GM21528 (cell line): ENCODE measurements at regions not wholly inside any gene's neighbourhood (a gene's known extent, or its start where the extent isn't known, plus 50 kb on each side); places are given as distances from the start of the nearest gene placed in this dataset.

Experiments
- ATAC-seq: cut with Tn5 transposase; IDR thresholded peaks from one replicate; pipeline ENCODE4 v1.9.1; 2021; ENCODE audit warnings: mild to moderate bottlenecking, moderate library complexity; ENCODE audit not compliant: unreplicated experiment, low FRiP score

DNA sequence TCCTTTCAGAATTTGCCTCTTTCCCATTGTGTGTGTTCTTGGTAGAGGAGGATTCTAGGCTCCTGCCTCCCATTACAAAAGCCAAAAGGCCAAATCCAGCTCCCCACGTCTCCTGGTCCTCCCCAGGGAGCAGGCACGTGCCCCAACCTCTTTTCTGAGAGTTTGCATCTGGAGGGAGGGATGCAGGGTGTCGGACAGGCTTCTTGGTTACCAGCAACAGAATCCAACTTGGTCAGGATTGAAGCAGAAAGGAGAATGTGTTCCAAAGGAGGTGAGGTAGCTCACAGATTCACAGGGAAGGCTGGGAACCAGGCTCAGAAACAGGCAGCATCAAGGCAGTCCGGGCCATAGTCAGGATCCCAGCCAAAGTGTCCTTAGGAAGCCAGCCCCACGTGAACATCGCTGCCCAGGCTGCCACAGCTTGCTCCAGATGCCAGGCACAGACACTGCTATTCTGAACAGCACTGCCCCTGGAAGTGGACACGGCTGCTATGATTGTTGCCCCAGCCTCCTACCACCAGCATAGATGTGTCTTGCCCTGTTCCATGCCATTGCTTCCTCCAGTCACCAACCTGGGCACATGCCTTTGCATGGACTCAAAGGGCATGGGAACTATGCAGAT lies 264.2 kb upstream of the ZMIZ1 start:
- ATAC-seq, result no peak

DNA sequence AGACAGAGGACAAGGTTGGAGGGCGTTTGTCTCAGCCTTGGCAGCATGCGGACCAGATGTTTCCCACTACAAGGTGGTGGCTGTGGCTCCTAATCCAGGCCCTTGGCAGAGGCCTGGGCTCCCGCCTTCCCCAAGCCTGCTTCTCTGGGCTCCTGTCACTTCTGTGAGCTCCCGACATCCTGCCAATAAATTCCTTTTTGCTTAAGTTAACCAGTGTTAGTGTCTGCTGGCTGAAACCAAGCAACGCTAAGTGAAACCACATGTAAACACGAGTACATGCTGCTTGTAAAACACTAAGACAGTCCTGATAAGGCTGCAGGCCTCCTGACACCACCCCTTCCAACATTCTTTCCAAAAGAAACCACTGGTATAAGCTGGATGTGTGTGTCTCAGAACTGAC lies 263.6 kb upstream of the ZMIZ1 start:
- no peak for ATAC-seq

DNA sequence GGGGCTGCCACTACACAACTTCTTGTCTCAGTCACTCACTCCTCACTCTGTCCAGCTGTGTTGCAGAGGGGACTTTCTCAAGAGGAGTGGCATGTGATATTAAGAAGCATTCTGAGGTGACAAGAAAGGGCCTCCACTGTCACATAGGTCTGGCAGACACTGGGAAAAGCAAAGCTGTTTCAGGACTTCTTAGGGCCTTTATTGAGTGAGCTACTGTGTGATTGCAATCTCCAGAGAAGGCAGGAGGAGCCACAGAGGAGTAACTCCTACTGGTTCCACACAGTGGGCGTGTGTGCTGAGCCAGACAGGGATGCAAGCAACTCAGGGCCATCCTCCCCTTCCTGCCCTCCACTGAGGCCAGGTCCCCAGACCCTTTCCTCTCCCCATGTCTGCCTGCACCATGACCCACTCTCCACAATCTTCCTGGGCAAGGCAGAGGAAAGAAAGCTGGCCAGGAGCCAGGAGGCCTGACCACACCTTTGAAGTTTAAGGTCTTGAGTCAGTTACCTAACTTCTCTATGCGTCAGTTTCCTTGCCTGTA lies 262.0 kb upstream of the ZMIZ1 start:
- no peak for ATAC-seq

DNA sequence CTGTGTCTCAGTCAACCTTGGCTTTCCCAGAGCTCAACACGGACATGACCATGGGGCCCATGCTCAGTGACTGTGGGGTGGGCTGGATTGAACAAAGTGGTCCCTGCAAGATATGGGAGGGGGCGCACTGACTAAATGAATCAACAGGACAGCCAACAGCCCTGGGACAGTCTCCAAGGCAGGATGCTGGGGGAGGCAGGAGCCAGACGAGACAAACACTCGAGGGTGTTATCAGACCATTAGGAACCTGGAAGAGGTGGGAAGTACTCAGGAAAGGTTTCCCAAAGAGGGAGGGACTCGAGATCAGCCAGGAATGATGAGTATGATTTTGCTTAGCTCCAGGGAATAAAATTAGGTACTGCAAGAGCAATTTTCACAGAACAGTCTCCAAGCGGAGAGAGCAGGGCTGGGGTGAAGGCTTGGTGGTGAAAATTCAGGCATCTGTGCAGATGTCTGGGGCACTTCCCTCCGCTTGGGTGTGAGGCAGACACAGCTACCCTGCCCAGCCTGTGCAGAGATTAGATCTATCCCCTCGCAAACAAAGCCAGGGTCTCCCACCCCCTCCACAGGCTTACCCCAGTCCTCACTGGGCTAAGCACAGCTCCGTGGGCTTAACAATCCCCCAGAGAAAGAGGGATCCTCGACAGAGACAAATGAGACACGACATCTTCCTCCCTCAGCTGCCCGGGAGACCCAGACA lies 261.1 kb upstream of the ZMIZ1 start:
- ATAC-seq, result no peak

DNA sequence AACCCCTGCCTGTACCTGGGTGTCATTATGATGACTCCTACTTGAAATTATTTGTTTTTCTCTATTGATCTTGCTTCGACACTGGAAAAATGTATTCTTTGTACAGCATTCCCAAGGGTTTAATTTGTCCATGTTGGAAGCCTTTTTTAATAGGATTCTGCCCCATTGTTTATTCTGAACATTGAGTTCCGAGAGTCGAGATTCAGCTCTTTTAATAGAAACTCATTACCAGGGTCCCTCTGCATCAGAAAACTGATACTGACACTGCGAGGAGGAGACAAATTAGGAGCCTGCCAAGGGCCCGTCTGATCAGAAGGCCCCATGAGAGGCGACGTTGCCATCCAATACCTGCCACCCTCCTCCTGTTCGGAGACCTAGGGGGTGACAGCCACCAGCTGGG lies 260.5 kb upstream of the ZMIZ1 start:
- no peak for ATAC-seq

DNA sequence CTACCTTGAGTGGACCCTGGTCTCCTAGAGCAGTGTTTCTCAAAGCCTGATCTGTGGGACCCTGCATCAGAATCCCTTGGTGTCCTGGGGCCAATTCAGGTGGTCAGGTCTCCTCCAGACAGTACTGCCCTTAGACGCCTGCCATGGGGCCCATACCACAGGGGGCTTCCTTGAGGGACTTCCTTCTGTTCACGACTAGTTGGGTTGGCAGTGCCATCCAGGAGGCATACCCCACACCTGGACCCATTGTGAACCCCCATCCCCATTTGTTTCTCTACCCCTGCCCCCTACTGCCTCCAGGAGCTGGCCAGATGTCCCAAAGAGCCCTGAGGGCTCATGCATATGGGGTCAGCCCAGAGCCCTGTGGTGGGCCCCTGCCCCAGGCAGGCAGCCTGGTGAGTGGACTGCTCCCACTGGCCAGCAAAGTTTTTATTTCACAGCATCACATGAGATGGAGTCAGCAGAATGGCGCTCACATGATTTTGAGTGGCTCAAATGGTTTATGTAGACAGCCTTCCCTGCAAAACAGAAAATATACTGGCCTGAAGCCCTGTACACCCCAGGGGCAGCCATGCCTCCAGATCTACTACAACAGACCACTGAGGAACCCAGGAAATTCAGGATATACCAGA lies 259.9 kb upstream of the ZMIZ1 start:
- ATAC-seq, result no peak

DNA sequence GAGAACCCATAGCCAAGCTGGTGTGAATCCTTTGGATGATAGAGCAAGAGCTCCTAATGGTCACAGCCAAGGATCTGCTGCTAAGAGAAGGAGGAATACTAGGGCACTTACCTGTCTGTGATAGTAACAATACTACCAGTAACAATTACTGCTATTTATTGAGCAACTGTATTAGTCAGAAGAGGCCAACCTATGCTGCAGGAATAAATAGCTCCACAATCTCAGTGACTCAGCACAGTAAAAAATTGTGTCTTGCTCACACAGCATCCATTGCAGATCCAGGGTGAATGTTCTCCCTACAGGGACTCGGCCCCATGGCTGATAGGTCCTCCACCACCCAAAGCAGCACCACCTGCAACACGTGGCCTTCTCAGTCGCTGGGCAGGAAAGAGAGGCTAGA lies 257.6 kb upstream of the ZMIZ1 start:
- no peak for ATAC-seq

DNA sequence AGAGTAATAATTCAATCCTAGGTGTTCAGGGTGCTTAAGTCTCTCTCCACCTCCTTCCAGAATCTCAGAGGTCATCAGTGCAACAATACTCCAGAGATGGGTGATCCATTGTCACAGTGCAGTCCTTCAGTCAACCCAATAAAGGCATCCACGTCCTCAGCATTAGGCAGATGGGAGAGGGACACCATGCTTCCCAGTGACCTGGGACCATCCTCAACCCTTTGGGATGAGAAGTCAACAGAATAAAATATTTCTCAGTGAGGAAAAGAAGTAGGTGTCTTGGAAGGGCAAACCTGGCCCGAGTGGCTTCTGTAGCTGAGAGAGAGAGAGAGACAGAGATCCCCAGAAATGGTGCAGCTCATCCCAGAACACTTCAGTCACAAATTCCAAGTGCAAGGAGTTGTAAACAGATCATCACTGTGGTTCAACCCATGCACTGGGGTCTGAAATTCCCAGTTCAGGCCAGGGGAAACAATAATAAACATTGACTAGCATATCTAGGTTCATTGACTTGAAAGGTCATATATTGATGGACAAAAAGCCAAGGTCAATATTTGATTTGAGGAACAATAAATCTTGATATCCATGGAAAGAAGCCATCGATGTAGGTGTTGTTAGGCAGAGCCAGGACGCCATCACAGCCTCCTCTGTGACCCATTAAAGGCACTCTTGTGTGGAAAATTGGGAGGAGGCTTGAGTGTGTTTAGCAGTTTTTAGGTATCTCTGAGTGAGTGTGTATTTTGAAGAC lies 256.0 kb upstream of the ZMIZ1 start:
- no peak for ATAC-seq

DNA sequence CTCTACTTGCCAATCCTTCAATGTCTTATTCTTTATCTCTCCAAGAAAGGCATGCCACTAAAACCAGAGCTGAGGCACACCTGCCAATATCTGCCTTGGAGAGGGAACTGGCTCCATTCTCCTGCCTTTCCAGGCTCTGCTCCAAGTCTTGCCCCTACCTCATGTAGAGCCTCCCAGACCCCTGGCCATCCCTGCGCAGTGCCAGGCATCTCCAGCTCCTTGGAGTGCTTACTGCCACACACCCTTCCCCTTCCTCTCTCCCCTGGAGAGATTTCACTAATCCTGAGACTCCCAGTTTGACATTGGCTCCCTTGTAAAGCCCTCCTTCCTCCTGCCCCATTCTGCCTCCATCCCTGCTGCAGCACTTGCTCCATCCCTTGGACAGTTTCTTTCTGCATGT lies 255.2 kb upstream of the ZMIZ1 start:
- no peak for ATAC-seq

DNA sequence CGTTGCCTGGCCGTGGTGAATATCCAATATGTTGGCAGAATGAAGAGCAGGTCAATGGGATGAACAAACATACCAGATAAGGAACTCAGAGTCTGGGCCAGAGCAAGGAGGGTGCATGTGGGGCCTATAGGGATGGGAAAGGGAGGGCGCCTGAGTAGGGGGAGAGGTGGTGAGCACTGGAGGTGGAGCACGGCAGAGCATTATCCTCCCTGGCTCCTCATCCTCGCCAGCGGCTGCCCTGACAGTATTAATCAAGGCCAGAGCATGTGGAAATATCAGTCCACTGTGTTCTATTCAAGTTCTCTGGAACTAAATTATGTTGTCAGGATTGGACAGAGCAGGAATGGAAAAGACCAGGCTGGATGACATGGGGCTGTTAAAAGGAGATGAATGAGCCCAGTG lies 254.8 kb upstream of the ZMIZ1 start:
- ATAC-seq, result no peak

DNA sequence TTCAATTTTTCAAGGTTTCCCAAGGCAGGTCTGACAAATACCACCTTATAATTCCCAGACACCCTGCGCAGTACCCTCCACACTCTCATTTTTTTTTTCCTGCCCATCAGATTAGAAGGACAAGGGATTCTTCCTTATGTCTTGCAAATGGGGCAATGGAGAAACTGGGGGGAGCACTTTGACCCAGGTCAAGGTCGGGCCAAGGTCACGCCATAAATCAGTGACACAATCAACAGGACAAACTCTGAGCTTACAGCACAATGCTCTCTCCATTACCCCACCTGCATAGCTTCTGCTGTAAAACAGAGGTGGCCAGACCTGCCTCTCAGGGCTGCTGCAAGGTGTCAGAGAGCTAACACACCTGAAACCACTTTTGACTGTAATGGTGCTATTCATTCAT lies 254.4 kb upstream of the ZMIZ1 start:
- ATAC-seq, result no peak

DNA sequence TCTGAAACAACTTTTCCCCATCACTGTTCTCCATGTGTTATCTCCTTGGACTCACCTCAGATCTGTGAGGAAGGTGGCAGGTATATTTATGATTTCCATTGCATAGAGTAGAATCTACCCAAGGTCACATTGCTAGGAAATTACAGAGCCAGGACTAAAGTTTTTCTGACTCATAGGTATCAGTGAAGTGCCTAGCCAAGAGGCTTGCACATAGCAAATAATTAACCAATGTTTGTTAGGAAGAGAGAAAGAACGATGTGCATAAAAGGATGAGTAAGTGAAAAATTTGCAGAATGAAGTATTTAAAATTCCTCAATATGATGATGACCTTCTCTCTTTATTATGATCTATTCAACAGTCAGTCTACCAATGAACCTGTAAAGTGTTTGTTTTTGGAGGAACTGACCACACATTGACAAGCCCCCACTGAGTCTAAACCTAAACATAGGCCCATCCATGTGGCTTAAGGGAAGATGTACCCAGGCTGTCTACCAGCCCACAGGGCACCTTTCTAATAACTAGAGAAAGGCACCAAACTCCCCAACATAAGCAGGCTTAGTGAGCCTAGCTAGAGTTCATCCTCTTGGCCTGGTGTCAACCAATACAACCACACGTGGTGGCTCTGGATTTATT lies 252.9 kb upstream of the ZMIZ1 start:
- ATAC-seq, result no peak

DNA sequence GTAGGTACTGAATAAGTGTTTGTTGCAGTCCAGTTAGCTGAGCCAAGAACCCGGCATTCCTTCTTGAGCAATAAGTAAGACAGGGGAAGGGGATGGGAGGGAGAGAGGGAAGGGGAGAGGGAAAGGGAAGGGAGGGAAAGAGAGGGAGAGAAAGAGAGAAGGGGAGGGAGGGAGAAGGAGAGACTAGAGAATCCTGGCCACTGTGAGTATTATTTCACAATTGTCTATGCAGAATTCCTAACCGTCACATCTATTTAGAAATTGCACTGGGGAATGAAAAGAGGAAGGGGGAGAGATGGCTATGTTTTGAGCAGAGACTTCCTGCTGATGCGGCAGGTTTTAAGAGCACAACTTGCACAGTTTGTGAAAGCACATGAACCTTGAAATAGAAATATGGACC lies 251.4 kb upstream of the ZMIZ1 start:
- ATAC-seq, result no peak

DNA sequence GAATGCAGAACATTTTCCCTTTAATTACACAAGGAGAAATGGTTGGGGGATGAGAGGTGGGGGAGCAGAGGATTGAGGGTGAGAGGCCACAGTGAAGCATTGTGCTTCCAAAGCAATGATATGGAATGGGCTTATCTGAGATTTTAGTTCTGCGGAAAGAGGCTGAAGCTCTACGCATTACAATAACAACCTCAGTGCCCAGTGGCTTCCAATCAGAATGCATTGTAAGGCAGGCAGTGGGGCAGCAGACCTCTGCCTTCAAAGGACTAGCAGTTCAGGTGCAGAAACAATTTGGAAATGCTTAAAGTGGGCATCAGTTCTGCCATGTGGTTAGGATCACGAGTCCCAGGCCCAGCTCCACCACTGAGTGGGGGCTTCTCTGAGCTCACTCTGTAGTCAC lies 251.0 kb upstream of the ZMIZ1 start:
- no peak for ATAC-seq

DNA sequence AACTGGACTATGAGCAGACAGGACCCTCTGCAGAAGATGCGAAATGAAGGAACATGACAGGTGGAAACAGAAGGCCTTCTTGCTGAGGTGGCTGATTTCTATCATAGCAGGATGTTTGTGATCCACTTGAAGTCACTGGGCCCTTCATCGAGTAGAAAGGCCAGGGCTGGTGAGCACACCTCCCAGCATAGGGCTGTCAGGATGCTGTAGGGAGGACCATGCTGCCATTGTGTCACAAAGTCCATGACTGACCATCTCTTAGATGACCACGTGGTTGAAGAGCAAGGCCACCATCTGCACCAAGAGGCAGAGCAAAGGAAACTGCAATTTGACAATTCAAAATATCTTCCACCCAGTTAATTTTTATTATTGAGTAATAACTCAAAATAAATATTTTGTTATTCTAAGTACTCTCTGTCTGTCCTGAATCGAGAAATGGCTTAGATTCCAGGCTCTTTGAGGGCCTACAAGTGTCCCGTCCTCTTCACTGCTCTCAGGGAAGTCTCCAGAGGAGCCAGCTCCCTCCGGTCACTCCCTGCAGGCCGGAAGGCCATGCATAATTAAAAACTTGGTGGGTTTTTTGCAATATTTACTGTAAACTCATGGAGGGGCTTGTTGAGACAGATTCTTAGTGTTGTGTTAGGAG lies 249.3 kb upstream of the ZMIZ1 start:
- no peak for ATAC-seq

DNA sequence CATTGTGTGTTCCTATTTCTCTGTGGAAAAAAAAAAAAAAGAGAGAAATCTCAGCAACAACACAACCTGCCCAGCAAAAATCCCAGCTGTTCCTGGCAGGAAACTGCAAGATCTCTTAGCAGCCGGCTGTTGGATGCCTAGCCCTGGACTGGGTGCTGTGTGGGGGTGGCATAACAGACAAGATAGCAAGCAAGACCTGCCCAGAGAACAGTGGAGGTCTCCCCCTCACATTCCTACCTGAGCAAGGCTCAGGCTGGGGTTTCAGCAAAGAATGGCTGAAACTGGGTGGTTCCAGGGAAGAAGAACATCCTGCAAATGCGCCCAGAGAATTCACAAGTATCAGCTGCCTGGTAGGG lies 248.8 kb upstream of the ZMIZ1 start:
- ATAC-seq, result no peak

DNA sequence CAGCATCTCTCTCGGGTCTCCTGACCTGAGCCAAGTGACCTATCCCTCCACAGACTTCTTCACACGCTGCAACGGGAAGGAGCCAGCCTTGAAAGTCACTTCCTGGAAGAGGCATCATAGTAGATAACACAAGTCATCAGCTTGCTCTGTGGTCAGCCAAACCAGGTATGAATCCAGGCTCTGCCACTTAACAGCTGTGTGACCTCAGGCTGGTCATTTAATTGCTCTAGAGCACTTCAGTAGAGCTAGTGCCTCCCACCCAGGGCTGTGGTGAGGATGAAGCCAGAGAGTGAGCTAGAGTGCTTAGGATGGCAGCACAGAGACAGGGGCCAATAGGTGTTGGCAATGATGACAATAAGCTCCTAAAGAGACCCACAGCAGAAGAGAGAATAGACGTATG lies 247.7 kb upstream of the ZMIZ1 start:
- ATAC-seq, result no peak

DNA sequence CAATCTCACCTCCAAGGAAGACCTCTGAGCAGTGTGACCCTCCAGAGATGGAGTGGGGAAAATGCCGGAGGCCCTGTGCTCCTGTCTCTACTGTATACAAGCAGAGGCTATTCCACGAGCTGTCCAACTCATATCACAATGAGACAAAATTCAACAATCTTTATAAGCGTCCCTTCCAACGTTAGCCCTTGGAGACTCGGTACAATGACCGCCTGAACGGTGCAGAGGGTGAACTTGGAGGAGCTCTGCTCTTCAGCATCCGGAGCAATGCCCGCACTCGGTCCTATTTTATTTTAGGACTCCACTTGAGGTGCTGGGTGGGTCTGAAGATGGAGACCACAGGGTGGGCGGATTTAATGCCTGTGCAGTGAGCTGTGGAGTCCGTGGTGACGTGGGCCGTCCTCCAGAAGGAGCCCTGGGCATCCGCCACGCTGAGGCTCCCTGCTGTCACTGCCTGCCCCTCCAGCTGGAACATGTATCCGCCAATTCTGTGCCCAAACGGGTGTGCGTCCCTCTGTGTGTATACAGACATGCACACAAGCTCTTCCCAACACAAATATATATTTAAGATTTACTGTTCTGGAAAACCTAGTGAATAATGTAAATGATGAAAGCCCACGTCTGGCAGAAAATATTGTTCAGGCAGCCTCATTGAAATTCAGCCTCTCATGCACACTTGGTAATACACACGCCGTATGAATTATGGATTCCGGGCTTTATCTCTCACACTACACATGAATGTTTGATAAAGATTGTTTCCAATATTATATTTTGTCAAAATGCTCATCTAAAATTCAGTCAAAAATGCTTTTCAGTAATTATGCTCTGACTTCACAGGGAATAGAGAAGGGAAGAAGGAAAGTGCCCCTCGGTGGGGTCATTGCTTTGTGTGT lies 239.9 kb upstream of the ZMIZ1 start:
- ATAC-seq, result no peak

DNA sequence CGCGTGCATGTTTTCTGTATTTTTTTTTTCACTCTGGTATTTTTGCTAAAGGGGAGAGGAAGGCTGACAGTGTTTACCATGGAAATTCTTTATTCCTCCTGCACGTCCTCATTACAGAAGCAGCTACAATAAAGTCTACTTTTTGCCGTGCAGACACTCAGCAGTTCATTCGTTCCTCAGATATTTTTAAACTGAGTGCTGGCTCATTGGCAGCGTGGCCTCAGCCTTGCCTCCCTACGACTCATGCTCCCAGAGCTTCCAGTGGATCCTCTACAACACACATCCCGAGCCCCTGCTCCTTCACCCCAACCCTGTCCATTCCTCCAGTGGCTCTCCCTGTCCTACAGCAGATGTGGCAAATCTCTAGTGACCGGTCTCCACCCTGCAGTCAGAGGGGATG lies 239.2 kb upstream of the ZMIZ1 start:
- no peak for ATAC-seq
